Hematopoietic multipotent progenitor cell treated with erythropoietin and hydrocortisone succinate and interleukin-3 and kit ligand, for 8 days (in vitro differentiated cells): ENCODE measurements at regions not wholly inside any gene's neighbourhood (a gene's known extent, or its start where the extent isn't known, plus 50 kb on each side); places are given as distances from the start of the nearest gene placed in this dataset.
A peak's percentile ranks its signal among the peaks of the same experiment; 100 is the strongest.
"Not testable (repeated sequence)": the region's sequence is repeated elsewhere in the genome, so short reads cannot be mapped to it uniquely, and the experiment has no call there.

Source experiments
- DNase-seq: peaks from one replicate; pipeline ENCODE4 v3.0.0-alpha.2; 2015

DNA sequence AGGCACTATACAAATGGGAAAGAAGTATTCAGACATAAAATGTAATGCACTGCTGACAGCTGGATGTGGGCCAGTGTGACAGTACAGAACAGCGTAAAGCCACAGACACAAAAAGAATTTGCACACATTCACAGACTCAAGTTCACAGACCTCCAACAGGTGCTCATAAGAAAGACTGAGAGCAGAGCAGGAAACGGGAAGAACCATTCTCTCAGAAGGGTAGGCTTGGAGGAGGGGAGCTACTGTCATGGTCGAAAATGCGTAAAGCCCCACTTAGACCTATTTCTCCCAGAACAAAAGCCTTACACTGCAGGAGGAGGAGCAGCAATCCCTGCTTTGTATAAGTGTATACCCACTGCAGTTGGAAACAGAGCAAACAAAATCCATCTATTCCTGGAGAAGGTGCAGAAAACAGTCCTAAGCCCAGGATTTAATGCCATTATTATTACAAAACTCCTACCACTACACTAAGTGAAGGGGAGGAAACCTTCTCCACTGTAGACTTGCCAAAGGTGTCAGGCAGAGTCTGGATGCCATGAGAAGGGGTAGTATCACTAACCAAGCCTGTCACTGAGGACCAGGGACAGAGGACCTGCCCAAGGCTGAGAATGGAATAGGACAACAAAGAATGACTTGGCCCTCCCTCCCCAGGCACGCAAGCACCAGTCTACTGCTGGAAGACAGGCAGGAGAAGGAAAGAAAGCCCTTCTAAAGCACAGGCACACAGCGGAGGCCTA lies 103.0 kb upstream of the FAM25C start:
- DNase-seq = not testable (repeated sequence)

GRCh38 chr10:48098854-48099253 lies 99.3 kb upstream of the FAM25C start:
- DNase-seq = not testable (repeated sequence)

- not testable (repeated sequence) for DNase-seq
Observed at GRCh38 chr10:48090706-48091105, 91.1 kb upstream of the FAM25C start.

DNA sequence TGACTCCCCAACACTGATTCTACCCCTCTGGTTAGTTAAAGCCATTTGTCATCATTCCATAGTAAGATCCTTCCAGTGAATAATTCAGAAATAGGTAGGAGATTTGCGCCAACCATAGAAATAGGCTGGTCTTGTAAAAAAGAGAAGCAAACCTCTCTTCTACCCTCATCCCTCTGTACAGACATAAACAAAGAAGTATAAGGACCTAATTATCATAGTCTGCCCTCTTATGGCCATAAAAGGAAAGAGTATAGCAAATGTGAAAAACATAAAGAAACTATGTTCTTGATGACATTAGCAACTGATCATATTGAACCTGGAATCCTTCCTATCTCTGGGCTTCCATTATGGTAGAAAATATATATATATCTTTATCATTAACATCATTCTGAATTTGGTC lies 88.5 kb upstream of the FAM25C start:
- peak; percentile 0 for DNase-seq

DNA sequence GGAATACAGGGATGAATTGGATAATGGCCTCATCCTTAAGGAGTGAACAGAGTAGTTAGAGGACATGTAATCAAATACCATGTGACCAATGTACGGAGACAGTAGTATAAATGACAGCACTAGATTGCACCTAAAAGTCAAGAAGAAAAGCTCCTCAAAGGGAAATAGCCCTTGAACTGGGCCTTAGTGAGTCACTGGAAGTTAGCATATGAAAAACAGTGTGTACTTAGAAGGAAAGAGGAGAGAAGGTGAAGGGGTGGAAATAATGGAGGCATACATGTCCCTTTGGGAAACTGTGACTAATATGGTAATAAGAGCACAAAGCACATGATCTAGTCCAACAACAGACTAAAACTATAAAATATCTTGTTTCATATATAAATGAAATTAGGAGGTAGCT lies 84.9 kb upstream of the FAM25C start:
- not testable (repeated sequence) for DNase-seq

GRCh38 chr10:48071228-48071627 lies 71.6 kb upstream of the FAM25C start:
- DNase-seq = not testable (repeated sequence)

GRCh38 chr10:48063944-48064625 lies 64.5 kb upstream of the FAM25C start:
- DNase-seq = not testable (repeated sequence)

DNA sequence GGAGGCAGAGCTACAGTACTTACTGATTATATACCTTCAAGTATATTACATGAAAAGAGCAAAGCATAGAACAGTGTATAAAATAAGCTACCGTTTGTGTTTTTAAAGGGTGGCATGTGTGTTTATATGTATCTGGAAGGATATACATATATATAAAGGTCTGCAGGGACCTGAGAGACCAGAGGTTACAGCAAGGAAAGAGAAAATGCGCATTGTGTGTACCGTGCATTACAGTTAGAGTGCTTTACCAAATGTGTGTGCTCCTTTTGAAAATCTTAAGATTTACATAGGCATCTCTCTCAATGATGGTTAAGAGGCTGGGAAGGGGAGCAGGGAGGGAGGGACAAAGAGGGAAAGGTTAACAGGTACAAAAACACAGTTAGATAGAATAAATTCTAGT lies 55.8 kb upstream of the FAM25C start:
- DNase-seq = not testable (repeated sequence)
